NCI-H510A treated with DMSO at 0.1 percent for 48 hours (cell line): ENCODE measurements at regions not wholly inside any gene's neighbourhood (a gene's known extent, or its start where the extent isn't known, plus 50 kb on each side); places are given as distances from the start of the nearest gene placed in this dataset.

Source experiments
- DNase-seq: peaks from one replicate; lab custom pipeline; 2025; lab: John Stamatoyannopoulos, UW

DNA sequence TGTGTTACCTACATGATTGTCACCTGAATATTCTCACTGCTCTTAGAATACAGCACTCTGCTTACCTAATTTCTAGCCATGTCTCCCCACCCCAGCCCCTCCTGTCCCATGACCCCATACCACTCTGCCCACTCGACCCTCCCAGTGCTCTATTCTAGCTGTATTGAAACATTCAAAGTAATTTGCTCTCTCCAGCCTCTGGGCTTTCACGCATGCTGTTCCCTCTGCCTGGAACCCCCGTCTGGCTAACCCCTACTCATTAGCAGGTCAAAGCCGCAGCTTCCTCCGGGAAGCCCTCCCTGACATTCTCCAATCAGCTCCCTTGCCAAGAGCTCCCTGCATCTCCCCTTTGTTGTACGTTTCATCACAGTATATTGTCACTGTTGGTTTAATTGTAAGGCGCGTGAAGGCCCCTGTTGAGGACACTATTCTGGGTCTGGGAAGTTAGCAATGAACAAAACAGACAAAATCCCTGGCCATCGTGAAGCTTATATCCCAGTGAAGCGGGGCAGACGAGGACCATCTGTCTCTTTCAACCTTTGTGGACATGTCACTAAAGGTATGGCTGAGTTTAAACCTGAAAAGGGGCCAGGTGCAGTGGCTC is 72.3 kb upstream of the LHX1 start:
- no peak for DNase-seq

DNA sequence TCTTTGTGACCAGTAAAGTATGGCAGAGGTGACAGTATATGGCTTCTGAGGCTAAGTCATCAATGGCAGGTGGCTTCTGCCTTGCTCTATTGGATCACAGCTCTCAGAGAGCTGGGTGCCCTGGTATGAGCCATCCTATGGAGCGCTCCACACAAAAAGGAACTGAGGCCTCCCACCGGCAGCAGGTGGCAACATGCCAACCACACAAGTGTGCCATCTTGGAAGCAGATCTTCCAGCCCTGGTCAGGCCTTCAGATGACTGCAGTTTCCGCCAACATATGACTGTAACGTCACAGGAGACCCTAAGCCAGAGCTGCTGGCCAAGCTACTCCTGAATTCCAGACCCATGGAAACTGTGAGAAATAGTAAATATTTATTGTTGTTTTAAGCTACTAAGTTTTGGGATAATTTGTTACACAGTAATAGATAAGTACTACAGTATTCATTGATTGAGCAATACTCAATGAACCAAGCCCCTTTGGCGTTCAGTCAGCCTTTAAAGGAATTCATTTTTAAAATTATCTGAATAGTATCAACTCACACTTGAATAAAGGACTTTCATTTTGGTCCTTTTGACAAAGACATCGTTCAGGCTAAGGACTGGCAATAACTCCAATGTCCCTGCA is 69.4 kb upstream of the LHX1 start:
- DNase-seq = no peak

DNA sequence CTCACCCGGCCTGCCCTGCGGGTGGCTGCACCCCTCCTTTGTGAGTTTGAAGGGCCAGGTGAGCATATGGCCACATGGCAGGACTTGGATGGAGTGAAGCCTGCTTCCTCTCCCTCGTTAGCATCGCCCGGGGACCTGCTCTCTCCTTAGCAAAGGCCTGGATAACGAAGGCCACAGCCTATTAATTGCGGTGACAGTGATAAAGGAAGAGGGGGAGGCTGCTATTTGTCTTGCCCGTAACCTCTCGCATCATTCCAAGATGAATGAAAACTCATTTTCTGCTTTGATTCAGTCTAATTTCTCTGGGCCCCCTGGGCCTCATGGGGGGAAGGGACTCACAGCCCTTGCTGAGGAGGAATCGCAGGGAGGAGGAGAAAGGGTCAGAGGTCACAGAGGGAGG is 68.5 kb upstream of the LHX1 start:
- no peak for DNase-seq

DNA sequence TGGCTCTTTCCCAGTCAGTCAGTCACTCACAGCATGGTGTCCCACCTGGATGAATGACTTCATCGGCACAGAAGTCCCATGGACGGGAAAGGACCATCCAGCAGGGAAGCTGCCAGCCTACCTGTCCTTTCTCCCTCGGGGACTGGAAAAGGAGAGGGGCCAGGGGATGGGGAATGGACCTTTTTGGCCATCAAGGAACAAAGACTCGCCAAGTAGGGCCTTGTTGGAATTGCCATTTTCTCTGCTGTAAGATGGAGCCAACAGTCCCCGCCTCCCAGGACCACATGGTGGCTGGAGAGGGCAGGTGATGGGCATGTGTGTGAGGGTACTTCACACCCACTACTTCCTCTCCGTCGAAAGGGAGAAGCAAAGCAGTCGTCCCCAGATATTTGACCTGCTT is 67.8 kb upstream of the LHX1 start:
- DNase-seq = no peak

DNA sequence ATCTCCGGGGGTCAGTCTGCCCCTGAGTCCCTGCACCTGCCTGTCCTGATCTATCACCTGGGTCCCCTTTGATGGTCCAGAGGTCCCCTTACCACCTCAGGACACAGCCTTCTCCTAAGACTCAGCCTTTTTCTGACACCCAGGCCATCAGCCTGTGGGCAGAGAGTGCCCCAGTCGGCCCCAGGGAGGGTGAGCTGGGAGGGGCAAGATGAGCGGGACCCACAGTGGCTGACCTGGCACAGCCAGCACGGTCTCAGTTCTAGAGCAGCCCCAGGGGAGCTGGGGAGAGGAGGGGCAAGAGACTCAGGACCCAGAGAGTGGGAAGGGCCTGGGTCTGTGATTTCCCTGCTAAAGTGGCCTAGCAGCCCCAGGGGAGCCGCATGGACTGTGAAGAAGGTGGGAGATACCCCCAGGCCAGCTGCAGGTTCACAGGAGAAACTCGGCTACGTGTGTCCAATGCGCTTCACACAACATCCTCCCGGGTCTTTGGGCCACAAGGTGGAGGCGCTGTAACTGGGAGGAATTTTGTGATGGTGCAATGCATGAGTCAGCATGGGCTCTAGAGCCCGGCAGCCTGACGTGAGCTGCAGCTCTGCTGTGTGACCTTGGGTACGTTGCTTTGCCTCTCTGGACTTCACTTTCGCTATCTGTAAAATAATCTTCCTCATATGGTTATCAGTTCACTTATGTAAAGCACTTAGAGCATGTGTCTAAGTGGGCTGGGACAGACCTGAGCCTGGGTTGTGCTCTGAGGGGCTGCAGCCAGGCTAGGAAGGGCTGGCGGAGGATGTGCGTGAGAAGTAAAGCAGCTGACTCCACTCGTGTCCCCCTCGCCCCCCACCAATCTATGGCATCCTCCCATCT is 67.2 kb upstream of the LHX1 start:
- no peak for DNase-seq

DNA sequence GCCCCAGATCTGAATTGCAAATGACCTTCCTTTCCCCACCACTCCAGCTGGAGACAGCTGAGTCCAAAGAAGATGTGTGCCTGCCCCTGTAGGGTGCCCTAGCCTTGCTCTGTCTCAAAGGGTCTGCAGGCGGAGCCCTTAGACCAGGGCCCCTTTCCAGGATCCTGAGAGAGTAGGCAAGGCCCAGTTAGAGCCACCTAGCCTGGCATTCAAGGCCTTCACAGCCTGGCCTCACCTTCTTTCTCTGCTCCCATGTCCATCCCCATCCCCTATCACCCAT is 66.6 kb upstream of the LHX1 start:
- no peak for DNase-seq

DNA sequence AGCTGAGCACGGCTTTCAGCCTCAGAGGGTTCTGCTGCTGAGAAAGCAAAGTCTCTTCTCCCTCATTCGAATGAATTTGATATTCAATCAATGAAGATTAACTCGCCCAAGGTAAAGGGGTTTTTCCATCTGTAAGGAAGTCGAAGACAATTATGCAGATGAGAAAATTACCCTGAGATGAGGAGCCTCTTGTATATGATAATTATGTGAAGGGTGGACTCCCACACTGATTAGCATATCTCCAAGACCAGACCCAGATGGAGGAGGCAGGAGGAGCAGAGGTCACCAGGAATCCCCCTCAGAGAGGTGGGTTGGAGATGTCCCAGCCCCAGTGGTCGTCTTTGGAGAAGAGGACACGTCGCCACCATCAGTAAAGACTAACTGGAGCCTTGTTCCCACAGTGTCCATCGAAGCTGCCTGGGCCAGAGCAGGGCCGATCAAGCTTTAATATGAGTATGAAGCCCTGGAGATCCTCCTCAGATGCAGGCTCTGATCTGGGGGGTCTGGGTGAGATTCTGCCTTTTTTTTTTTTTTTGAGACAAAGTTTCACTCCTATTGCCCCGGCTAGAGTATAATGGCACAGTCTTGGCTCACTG is 61.5 kb upstream of the LHX1 start:
- no peak for DNase-seq

DNA sequence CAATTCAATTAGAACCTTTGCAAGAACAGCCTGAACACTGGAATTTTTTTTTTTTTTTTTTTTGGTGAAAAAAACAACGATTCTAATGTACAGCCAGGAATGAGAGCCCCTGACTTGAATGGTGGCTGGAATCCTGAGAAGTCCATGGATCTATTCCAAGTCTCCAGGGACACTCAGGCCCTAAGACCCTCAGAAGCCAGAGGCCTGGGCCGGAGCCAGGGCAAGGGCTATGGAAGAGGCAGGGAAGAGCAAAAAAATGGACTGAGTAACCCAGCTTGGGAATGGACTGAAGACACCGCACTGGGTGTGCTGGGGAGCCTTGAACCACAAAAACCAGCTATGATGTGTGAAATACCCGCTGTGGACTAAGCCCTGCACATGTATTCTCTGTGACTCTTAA is 60.3 kb upstream of the LHX1 start:
- no peak for DNase-seq

DNA sequence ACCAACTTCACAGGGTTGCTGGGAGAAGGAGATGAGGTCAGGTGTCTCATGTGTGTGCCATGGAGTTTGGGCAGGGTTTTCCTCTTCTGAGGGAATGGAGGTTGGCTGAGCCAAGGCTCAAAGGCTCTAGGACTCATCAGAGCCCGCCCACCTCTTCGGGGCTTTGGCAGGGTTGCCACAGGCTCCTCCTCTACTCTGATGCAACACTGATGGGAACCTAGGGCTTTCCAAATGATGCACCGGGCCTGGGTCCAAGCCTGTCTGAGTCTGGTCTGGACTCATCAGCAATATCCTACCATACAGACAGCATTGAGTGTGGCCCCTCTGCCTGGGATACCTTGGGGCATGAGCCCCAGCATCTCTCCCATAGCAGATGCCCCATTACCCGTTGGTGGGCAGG is 59.5 kb upstream of the LHX1 start:
- no peak for DNase-seq

DNA sequence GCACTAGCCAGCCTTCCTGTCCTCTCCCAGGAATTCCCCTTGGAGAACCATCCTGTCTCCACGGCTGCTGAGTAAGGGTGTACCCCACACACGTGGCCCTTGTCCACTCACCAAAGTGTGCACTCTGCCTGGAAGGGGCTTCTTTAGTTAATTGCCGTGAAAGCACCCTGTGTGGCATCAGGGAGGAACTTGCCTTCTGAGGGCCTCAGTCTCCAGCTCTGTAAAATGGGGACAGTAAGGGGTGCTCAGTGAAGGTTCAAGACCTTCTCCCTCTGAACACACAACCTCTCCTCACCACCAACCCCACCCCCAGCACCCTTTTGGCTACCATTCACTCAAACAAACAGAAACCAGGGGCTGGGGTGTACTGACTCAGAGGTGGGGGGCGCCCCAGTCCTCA is 59.1 kb upstream of the LHX1 start:
- DNase-seq = no peak

DNA sequence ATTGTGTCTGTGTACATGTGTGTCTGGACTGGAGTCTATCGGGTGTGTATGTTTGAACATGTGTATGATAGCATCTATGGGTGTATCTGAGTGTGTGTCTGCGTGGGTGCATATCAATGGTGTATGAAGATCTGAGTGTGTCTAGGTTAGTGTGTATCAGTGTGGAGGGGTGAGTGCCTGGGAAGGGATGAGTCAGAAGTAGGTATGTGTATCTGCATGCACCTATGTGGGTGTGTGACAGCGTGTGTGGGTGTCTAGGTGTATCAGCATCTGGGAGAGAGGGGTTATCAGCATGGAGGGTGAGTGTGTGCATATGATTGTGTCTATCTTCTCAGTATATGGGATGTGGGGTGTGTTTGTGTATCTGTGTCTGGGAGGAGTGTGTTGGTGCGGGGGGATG is 58.2 kb upstream of the LHX1 start:
- no peak for DNase-seq

DNA sequence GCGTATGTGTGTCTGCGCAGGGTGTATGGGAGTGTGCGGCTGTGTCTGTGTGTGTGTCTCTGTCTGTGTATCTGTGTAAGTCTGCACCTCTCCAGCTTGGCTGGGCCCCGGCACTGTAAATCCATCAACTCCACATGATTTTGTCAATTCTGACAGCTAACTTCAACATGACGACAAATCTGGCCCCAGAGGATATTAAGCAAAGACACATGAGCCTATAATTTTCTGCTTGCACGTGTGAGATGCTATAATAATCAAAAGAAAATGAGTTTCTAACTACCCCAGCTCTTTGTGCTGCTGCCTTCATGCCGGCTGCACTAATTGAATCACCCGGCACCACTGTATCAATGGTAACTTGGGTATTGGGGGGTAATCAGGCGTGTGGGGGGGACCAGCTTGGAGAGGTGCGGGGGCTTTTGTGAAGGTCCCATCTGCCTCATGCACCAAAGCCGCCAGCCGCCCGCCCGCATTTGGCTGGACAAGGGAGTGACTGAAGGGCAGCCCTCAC is 57.6 kb upstream of the LHX1 start:
- no peak for DNase-seq

DNA sequence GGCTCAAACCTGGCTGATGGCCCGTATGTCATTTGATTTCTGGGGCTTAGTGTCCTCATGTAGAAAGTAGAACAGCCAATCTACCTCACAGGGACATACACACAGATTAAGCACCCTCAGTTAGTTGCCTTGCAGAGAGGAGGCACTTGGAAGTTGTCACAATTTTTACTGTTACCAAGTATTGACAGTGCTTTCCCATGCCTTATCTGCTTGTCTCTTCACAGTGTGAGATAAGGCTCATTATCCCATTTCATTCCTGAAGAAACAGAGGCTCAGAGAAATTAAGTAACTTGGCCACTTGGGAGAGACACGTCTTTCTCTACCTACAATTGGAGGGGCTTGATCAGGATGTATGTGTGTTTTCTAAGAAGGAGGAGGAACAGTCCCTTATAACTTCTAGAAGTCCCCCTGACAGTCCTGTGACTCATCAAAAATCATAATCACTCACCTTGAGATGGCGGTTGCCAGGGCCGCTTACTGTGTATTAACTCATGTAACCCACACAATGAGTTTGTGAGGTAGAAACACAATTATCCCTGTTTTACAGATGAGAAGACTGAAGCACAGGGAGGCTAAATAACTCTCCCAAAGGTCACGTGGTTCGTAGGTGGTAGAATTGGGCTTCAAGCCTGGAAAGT is 56.9 kb upstream of the LHX1 start:
- no peak for DNase-seq

DNA sequence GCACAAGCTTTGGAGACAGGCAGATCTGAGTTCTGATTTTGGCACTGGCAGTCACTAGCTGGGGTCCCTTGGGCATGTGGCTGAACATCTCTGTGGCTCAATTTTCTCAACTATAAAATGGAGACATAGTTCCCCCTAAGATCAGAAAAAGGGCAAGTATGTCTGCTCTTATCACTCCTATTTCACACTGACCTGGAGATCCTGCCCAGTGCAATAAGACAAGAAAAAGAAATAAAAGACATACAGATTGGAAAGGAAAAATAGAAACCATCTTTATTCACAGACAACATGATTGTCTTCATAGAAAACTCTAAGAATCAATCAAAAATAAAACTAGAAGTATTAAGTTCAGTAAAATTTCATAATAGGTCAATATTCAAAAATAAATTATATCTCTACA is 56.0 kb upstream of the LHX1 start:
- DNase-seq = no peak

DNA sequence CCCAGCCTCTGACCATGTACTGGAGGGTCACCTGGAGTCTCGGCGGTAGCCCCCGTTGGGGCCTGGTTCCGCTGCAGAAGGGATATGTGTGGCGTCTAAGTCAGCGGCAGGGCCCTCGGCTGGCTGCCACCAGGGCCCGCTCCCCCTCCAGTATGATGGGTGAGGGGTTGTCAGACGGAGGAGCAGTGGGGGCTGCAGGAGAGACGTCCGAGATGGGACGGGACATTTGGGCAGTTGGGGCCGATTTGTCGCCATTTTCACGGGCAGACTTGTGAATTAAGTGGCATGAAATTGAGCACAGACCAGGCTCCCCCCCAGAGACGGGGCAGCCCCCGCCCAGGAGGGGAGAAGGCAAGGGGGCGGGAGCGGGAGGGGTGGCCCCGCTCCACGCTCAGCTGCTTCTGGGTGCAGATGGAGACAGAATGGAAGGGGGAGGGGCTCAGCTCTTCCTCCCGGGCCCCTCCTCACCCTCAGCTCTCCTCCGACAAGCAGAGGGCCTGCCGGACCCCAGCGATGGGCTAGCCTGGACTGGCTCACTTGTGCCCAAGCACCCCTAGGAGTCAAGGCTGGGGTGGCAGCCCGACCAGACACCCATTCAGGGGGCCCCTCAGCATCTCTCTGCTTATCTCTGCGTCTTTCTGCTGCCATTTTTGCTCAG is 52.7 kb upstream of the LHX1 start:
- no peak for DNase-seq

DNA sequence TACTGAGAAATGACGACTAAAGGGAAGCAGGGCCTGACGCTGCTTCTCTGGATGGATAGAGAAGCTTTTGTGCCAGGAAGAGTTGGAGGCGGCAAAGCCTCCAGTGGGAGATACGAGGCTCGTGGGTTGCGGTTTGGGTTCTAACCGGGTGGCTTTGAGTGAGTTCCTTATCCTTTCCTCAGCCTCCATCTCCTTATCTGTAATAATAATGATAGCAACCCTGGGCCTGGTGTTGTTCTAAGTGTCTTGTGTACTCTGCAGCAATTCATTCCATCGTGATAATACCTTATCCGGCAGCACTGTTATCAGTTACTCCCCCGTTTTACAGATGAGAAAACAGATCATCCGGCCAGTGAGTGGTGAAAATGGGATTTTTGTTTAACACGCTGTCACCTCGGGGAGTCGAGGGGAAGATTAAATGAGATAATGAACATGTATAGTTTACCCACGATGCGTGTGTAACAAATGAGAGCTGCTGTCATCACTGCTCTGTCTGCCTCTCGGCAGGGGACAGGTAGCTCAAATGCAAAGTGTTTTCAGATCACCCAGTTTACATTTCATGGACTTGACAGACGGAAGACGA is 52.0 kb upstream of the LHX1 start:
- DNase-seq = no peak

DNA sequence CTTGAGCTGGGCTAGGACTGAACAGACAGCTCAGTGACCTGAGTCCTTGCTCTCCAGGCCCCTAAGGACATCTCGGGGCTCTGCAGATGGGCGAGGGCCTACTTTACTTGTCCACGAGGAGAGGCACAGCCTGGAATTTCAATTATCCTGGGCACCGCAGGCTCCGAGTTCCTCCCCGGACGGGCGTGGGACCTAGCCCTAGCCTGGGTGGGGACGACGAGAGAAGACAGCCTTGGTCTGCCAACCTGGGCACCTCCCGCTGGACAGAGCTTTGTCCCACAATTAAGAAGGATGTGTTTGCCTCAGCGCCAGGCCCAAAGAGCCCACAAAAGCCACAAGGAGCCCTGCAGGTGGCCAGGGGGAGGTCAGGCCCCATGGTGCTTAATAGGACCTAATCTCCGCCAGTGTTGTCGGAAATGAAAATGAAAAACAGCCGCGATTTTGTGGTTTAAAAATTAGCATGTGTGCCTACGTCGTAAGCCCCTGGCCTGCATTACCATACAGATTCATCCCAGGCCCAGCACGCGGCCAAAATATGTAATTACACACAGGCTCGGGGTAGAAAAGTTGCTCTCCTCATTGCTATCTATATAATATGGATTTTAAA is 51.4 kb upstream of the LHX1 start:
- no peak for DNase-seq
